T-helper 17 cell (primary cell): ENCODE measurements at regions not wholly inside any gene's neighbourhood (a gene's known extent, or its start where the extent isn't known, plus 50 kb on each side); places are given as distances from the start of the nearest gene placed in this dataset.

Source experiments
- ATAC-seq: fragments of 150-1000 bp; cut with Tn5 transposase; 2 replicates; pipeline ENCODE4 v1.10.0; 2021; ENCODE audit warnings: mild to moderate bottlenecking, moderate library complexity
- DNase-seq, 3 donors: peaks; one replicate each; pipeline versions ENCODE4 v3.0.0 to v3.0.0-alpha.2; 2020 to 2021
- H3K9me3 ChIP-seq: one replicate; pipeline ENCODE4 v1.7.0; 2013; ENCODE audit warnings: low read length, mild to moderate bottlenecking; ENCODE audit not compliant: control insufficient read depth, poor library complexity, severe bottlenecking
- H3K27ac Mint-ChIP-seq: one replicate; pipeline ENCODE4 v1.8.0; 2022; ENCODE audit warnings: mild to moderate bottlenecking, moderate library complexity, mixed read lengths
- H3K27me3 Mint-ChIP-seq: one replicate; pipeline ENCODE4 v1.8.0; 2022; ENCODE audit warnings: mixed read lengths
- H3K36me3 Mint-ChIP-seq: one replicate; pipeline ENCODE4 v1.8.0; 2022; ENCODE audit warnings: low read depth, mixed read lengths
- H3K4me1 Mint-ChIP-seq: one replicate; pipeline ENCODE4 v1.8.0; 2022; ENCODE audit warnings: mild to moderate bottlenecking, mixed read lengths
- H3K4me3 Mint-ChIP-seq: one replicate; pipeline ENCODE4 v1.8.0; 2022; ENCODE audit warnings: mild to moderate bottlenecking, moderate library complexity, mixed read lengths

DNA sequence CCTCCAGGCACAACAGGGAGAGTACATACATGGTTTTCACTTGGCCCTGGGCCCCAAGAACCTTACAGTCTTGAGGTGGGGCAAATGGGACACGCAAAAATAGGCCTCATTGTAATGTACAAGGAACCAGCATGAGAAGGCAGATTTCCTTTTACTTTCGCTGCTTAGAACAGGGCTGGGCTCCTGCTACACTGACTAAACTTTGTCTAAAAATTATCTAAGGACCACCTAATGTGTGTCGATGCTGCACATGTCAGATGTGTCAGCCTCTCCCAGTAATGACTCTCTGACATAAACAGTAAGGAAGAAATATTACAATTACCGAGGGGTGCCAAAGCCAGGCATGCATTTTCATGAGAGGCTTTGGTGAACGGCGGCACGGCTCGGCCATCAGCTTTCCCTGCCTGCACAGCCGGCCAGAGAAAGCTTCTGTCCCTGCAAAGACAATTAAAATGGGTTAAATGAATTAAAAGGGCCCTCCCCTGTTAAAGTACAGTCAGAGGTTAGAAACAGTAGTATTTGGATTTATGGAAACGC lies 224.2 kb upstream of the IRX3 start:
- H3K9me3 ChIP-seq: no peaks in the 10 kb centered on the region

DNA sequence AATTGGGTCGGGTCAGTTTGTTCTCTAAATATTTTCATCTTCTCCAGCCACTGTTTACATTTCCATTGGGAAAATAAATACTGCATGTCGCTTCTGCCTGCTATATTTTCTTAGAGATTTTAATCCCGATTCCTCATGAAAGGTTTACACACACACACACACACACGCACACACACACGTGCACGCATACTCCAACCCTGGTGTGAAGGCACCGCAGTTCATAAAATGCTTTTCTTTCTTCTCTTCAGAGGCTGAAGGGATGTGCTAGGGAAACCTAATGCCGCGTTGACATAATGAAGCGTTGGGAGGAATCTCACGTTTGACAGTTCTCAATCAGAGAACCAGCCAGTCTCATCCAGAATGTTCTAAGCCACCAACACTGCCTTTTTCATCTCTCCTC lies 222.9 kb upstream of the IRX3 start:
- Mint-ChIP-seq H3K27me3 (peaks cover 43% of the 10 kb centered on the region), H3K4me1 (no peaks in the 10 kb centered on the region), H3K4me3 (no peak overlapping the region), H3K36me3 (no peaks in the 10 kb centered on the region), H3K27ac (no peak overlapping the region)
- ATAC-seq (no peak), DNase-seq (no peak)
- H3K9me3 ChIP-seq: no peaks in the 10 kb centered on the region

More for the DNA sequence above, 224.2 kb upstream of the IRX3 start:
- H3K4me1 Mint-ChIP-seq: no peaks in the 10 kb centered on the region
- H3K27ac Mint-ChIP-seq: no peak overlapping the region
- DNase-seq (no peak), ATAC-seq (no peak)
- H3K4me3 Mint-ChIP-seq: no peak overlapping the region
- no peaks in the 10 kb centered on the region for H3K36me3 Mint-ChIP-seq
- peaks cover 30% of the 10 kb centered on the region for H3K27me3 Mint-ChIP-seq

DNA sequence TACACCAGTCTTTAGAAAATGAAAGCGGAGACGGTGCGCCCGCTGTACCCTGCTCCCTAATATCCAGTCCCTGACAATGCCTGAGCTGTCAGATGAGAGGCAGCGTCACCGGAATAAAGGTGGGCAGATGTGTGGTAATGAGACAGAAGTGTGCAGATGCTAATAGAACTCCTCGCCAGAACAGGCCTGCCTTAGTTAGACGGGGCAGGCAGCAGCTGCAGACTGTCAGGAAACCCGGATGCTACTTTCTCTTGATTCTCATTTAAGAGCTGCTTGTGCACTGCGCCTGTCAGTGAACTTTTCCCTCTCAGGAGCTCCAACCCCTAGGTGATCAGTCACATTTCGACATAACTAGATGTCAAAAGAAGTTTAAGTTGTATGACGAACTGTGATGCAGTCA lies 221.8 kb upstream of the IRX3 start:
- no peak overlapping the region for H3K4me3 Mint-ChIP-seq
- ATAC-seq: no peak
- no peak overlapping the region for H3K27ac Mint-ChIP-seq
- DNase-seq: no peak
- no peaks in the 10 kb centered on the region for H3K36me3 Mint-ChIP-seq
- H3K9me3 ChIP-seq: no peaks in the 10 kb centered on the region
- H3K27me3 Mint-ChIP-seq: peaks cover 48% of the 10 kb centered on the region
- H3K4me1 Mint-ChIP-seq: no peaks in the 10 kb centered on the region

DNA sequence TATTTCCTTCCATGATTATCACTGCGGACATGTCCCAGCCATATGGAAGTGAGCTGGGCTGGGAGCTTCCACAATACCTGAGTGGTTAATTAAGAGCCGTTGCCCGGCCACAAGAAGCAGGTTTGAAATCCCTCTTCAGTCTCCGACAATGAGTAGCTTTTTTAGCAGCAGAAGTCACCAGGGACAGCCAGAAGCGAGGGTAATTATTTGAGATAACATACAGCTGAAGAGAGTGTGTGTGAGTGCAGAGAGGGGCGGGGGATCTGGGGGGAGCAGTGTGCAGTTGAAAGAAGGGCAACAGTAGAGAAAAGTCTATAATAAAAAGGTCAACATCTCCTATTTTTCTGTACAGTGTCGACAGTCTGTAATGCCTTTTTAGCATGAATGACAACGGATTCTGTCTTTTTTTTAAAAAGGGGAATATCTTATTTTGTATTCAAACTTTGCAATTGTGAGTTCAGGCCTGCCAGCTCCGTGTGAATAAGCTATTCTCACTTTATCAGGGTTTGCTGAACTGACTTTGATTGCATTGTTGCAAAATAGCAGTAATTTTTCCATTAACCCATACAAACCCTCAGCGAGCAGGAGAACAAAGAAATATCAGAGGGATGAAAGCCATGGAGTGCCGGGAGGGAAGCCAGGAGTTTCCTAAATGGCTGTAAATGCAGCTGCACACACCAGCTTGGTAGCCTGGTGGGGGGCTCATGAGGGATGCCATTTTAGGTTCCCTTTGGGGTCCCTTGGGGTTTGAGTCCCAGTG lies 220.3 kb upstream of the IRX3 start:
- DNase-seq (no peak), ATAC-seq (no peak)
- no peak overlapping the region for H3K27ac Mint-ChIP-seq
- H3K36me3 Mint-ChIP-seq: no peaks in the 10 kb centered on the region
- H3K4me1 Mint-ChIP-seq: no peaks in the 10 kb centered on the region
- no peaks in the 10 kb centered on the region for H3K9me3 ChIP-seq
- peaks cover 48% of the 10 kb centered on the region for H3K27me3 Mint-ChIP-seq
- H3K4me3 Mint-ChIP-seq: no peak overlapping the region

DNA sequence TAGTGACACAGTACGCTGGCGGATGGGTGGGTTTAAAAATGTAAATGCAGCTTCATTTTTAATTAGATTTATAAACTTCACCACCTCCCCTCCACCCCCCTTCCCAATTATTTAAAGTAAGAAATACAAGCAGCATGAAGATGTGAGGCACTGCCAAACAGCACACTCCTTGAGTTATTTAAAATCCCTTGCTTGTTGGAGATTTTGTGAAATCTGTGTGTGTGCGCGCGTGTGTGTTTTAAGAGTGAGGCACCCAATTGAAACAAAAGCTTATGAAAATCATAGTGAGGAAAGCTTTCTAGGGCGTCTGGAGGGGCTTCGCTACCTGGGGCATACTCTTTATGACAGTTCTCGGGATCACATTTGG lies 219.6 kb upstream of the IRX3 start:
- ATAC-seq: no peak
- Mint-ChIP-seq H3K4me3 (no peak overlapping the region), H3K4me1 (no peaks in the 10 kb centered on the region), H3K36me3 (no peaks in the 10 kb centered on the region), H3K27ac (no peak overlapping the region), H3K27me3 (peaks cover 48% of the 10 kb centered on the region)
- H3K9me3 ChIP-seq: no peaks in the 10 kb centered on the region
- no peak for DNase-seq

DNA sequence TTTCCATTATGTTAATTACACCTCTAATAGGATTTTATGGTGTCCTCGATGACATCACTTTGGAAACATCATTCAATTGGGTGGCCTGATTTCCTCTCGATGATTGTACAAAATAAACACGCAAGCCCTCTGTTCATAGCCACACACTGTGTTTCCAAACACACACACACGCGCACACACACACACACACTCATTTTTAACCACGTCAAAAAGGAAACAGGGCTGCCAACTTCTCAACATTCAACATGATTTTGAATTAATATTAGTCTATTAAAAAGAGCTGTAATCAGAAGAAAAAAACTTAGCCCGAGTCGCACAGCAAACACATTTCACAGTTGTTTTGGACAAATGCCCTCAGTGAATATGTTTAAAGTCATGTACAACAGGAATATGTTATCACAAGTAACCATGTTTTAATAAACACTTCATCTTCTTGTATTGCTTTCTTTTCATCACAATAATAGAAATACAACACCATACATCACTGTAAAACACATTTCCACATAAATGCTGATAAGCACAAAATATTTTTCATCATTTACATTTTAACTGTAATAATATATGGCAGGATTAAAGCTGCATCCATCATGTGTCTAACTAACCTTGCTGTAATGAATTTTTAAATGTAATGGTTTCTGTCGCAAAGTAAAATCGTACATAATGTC lies 219.1 kb upstream of the IRX3 start:
- no peak for DNase-seq
- no peak overlapping the region for H3K27ac Mint-ChIP-seq
- H3K36me3 Mint-ChIP-seq: no peaks in the 10 kb centered on the region
- H3K27me3 Mint-ChIP-seq: peaks cover 48% of the 10 kb centered on the region
- no peaks in the 10 kb centered on the region for H3K9me3 ChIP-seq
- H3K4me1 Mint-ChIP-seq: no peaks in the 10 kb centered on the region
- ATAC-seq: no peak
- no peak overlapping the region for H3K4me3 Mint-ChIP-seq

DNA sequence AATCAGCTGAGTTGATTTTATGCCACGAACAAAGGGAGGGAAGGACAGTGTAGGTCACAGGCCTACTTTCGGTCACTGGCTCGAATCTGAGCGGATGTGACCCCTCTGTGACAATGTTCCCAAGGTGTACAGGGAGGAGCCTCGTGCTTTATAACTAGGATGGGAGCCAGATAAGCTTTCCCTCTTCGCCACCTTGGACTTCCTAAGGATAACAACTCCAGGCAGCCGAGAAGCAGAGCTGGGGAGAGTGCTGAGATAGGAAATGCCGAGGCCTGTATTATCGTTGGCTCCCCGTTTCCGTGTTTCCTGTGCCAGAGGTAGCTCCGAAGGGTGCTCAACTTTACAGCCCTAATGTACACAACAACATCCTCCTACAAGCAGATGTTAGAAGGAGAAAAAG lies 217.8 kb upstream of the IRX3 start:
- peaks cover 39% of the 10 kb centered on the region for H3K27me3 Mint-ChIP-seq

DNA sequence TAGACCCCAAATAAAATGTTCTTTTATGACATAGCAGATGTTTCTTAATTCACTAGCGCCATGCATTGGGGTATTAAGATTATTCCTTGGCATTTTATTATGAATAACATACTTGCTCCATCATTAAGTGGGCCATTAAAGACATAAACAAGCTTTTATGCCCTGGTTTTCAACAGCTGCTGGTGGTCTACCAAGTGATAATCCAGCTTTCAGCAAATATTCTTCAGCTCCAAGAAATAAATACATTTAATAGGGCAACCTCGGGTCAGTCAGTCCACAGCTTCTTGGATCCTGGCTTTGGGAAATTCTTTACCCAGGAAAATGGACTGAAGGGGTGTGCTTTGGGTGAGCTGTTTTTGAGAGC lies 217.3 kb upstream of the IRX3 start:
- H3K9me3 ChIP-seq: no peaks in the 10 kb centered on the region
- H3K4me3 Mint-ChIP-seq: no peak overlapping the region
- H3K4me1 Mint-ChIP-seq: no peaks in the 10 kb centered on the region
- H3K27me3 Mint-ChIP-seq: peaks cover 37% of the 10 kb centered on the region
- DNase-seq: no peak
- no peak overlapping the region for H3K27ac Mint-ChIP-seq
- H3K36me3 Mint-ChIP-seq: no peaks in the 10 kb centered on the region
- ATAC-seq: no peak

More for the DNA sequence above, 217.8 kb upstream of the IRX3 start:
- Mint-ChIP-seq H3K4me1 (no peaks in the 10 kb centered on the region), H3K4me3 (no peak overlapping the region), H3K27ac (no peak overlapping the region), H3K36me3 (no peaks in the 10 kb centered on the region)
- DNase-seq: no peak
- no peaks in the 10 kb centered on the region for H3K9me3 ChIP-seq
- ATAC-seq: no peak

DNA sequence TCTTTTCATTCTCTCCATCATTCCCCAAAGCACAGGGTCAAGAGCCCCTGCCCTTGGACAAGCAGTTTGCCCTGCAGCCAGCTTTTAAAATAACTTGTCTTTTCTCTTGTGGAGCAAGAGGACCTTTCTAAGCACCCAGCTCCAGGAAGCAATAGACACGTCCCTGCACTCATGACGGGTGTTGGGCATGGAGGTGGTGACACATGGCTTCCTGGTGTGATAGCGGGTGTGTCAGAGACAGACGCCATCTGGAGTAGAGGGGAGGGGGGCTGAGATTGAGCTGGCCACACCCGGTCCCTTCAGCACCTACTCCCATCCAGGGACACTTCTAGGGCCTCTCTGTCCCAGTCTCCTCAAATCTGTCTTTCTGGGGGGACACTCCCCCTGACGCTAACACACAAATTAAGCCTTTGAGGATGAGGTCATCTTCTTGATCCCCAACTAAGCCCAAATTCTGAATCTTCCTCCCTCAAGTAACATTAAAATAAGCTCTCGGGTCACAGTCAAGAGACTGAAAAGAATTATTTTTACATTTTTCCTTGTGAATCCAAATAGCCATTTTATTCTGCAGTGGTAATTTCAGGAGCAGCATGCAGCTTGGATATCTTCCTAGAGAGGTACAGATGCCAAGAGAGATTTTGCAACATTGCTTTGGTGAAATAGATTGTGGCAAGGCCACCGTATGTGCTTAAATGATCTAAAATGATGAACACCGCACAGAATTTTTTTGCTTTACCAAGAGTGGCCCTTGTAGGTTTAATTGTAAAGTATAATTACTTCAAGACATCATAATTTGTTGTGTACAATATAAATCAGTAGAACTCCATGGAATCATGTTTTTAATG lies 216.6 kb upstream of the IRX3 start:
- ATAC-seq (no peak), DNase-seq (no peak)
- H3K27ac Mint-ChIP-seq: no peak overlapping the region
- H3K4me1 Mint-ChIP-seq: no peaks in the 10 kb centered on the region
- H3K36me3 Mint-ChIP-seq: no peaks in the 10 kb centered on the region
- H3K4me3 Mint-ChIP-seq: no peak overlapping the region
- peaks cover 32% of the 10 kb centered on the region for H3K27me3 Mint-ChIP-seq
- H3K9me3 ChIP-seq: no peaks in the 10 kb centered on the region

DNA sequence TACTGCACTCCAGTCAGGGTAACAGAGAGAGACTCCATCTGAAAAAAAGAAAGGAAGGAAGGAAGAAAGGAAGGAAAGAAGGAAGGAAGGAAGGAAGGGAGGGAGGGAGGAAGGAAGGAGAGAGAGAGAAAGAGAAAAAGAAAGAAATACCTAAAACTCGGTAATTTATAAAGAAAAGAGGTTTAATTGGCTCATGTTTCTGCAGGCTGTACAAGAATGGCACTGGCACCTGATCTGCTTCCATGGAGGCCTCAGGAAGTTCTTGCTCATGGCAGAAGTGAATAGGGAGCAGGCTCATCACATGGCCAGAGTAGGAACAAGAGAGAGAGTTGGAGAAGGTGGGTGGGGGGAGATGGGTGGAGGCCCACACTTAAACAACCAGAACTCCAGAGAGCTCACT lies 215.2 kb upstream of the IRX3 start:
- Mint-ChIP-seq H3K4me3 (no peak overlapping the region), H3K27ac (no peak overlapping the region), H3K27me3 (peaks cover 27% of the 10 kb centered on the region), H3K4me1 (no peaks in the 10 kb centered on the region), H3K36me3 (peaks cover 2% of the 10 kb centered on the region)
- DNase-seq (no peak), ATAC-seq (no peak)
- H3K9me3 ChIP-seq: no peaks in the 10 kb centered on the region

DNA sequence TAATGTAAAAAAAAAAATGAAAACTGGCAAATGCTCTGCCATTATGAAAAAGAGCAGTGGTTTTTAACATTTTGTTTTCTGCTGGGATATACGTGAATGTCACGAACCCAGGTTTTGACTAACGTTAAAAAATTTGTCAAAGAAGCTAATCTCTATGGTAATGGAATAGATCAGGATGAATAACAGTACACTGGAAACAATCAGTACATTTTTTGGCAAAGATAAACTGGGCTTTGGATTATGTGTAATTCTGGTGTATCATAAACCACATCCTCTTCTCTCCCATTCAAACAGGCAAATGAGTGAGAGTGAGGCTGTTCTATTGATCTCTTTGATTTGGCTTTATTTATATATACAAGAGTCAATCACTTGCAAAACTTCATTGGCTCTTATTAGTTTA lies 207.0 kb upstream of the IRX3 start:
- no peaks in the 10 kb centered on the region for H3K9me3 ChIP-seq
- DNase-seq (no peak), ATAC-seq (no peak)
- Mint-ChIP-seq H3K27me3 (no peaks in the 10 kb centered on the region), H3K4me3 (no peak overlapping the region), H3K27ac (no peak overlapping the region), H3K36me3 (peaks cover 2% of the 10 kb centered on the region), H3K4me1 (no peaks in the 10 kb centered on the region)

DNA sequence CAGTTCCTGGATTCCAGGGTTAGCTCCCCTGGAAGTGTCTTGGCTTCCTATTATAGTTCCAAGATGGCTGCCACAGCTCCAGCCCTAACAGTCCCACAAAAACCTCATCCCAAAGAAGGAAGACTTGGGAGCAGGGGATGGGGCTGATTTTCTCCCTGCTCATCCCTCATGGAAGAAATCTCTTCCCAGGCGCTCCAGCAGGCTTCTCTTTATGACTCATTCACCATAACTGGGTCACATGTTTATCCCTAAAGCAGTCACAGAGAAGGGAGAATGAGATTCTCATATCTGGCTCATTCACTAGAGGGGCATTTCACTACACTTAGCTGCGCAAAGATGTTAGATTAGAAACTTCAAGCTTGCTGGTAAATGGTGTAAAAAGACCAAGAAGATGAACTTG lies 206.5 kb upstream of the IRX3 start:
- no peak overlapping the region for H3K4me3 Mint-ChIP-seq
- DNase-seq (no peak), ATAC-seq (no peak)
- H3K27me3 Mint-ChIP-seq: no peaks in the 10 kb centered on the region
- no peaks in the 10 kb centered on the region for H3K4me1 Mint-ChIP-seq
- H3K36me3 Mint-ChIP-seq: peaks cover 2% of the 10 kb centered on the region
- H3K27ac Mint-ChIP-seq: no peak overlapping the region
- H3K9me3 ChIP-seq: no peaks in the 10 kb centered on the region

DNA sequence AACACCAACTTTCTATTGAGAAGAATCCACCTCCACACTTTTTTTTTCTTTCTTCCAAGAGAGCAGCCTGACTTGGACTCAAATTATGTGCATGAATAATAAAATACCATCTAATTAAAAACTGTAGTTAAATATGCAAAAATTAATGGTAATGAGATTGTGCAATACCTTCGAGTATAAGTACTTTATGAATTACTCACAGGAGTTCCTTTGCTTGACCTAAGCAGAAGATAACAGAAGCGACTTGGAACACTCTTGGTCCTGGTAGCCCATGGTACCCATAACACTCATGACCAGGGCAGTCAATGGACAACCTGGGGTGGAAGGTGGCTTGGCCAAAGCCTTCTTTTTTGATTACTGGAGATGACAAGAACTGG lies 203.5 kb upstream of the IRX3 start:
- ATAC-seq: no peak
- no peak for DNase-seq
- no peak overlapping the region for H3K4me3 Mint-ChIP-seq
- no peaks in the 10 kb centered on the region for H3K27me3 Mint-ChIP-seq
- no peak overlapping the region for H3K27ac Mint-ChIP-seq
- no peaks in the 10 kb centered on the region for H3K9me3 ChIP-seq
- H3K36me3 Mint-ChIP-seq: no peaks in the 10 kb centered on the region
- no peaks in the 10 kb centered on the region for H3K4me1 Mint-ChIP-seq
